Vagina (tissue), 2 donors: ENCODE measurements at regions not wholly inside any gene's neighbourhood (a gene's known extent, or its start where the extent isn't known, plus 50 kb on each side); places are given as distances from the start of the nearest gene placed in this dataset.
A peak's percentile ranks its signal among the peaks of the same experiment; 100 is the strongest.

ENCODE experiments used
- DNase-seq, 2 donors: peaks; one replicate each; pipeline ENCODE4 v3.0.0-alpha.2; 2017; ENCODE audit errors: extremely low spot score in 2 of 2
- H3K27ac ChIP-seq: fragments of 200-600 bp; sonication (generic); one replicate; pipeline ENCODE4 v1.5.1; 2019
- H3K27me3 ChIP-seq: fragments of 200-600 bp; sonication (generic); one replicate; pipeline ENCODE4 v1.5.1; 2019
- H3K36me3 ChIP-seq, 2 donors: fragments of 200-600 bp; sonication (generic); one replicate each; pipeline ENCODE4 v1.5.1; 2017 to 2019
- H3K4me1 ChIP-seq: fragments of 200-600 bp; sonication (generic); one replicate; pipeline ENCODE4 v1.5.1; 2019
- H3K4me3 ChIP-seq, 2 donors: fragments of 200-600 bp; sonication (generic); 1 replicate in 1 of 2; 2 replicates in 1 of 2; pipeline ENCODE4 v1.5.1; 2016 to 2019
- H3K9me3 ChIP-seq: fragments of 200-600 bp; sonication (generic); one replicate; pipeline ENCODE4 v1.5.1; 2019
- CTCF ChIP-seq, 3 experiments: fragments of 450-650 bp in 2 of 3; fragments of 200-600 bp in 1 of 3; sonication (generic) in 1 of 3; IDR thresholded peaks; one replicate each; pipeline ENCODE4 v1.5.1; 2017 to 2019; ENCODE audit warnings: antibody characterized with exemption in 3 of 3, mild to moderate bottlenecking in 2 of 3, moderate library complexity in 2 of 3
- POLR2A ChIP-seq, 2 donors: fragments of 450-650 bp; IDR thresholded peaks; one replicate each; pipeline ENCODE4 v1.6.1; 2017; ENCODE audit warnings: antibody characterized with exemption in 2 of 2, mild to moderate bottlenecking in 2 of 2, moderate library complexity in 2 of 2
- POLR2AphosphoS5 ChIP-seq, 2 donors: sonication (generic); formaldehyde crosslinking; IDR thresholded peaks; one replicate each; pipeline ENCODE4 v1.9.0; 2017; ENCODE audit warnings: antibody characterized with exemption in 2 of 2, mild to moderate bottlenecking in 2 of 2, low read depth in 1 of 2; ENCODE audit not compliant: insufficient read depth in 1 of 2
- intact Hi-C: fragments of 100-400 bp; cut with DNase I; formaldehyde crosslinking; loops from one replicate; pipeline ENCODE4 v1.15.1; 2023

- no peak for DNase-seq
- Histone ChIP-seq H3K27ac (no peak overlapping the region), H3K27me3 (no peaks in the 10 kb centered on the region), H3K4me3 (no peak overlapping the region), H3K36me3 (no peaks in the 10 kb centered on the region), H3K9me3 (no peaks in the 10 kb centered on the region), H3K4me1 (no peaks in the 10 kb centered on the region)
- TF ChIP-seq POLR2A (IDR thresholded peaks at IDR 0.05) (no peak), CTCF (IDR thresholded peaks at IDR 0.05) (no peak), POLR2AphosphoS5 (IDR thresholded peaks at IDR 0.05; ENCODE audit: insufficient read depth in 1 of 2, low read depth in 1 of 2) (no peak)
- intact Hi-C loops, result no loop called here
Observed at GRCh38 chr22:47883757-47884156, 1121.3 kb downstream of the TBC1D22A start.

- intact Hi-C loops, result no loop called here
- Histone ChIP-seq H3K9me3 (no peaks in the 10 kb centered on the region), H3K27ac (no peak overlapping the region), H3K4me3 (no peak overlapping the region), H3K36me3 (no peaks in the 10 kb centered on the region), H3K27me3 (no peaks in the 10 kb centered on the region), H3K4me1 (no peaks in the 10 kb centered on the region)
- DNase-seq, result no peak
- TF ChIP-seq POLR2AphosphoS5 (IDR thresholded peaks at IDR 0.05; ENCODE audit: insufficient read depth in 1 of 2, low read depth in 1 of 2), result no peak
Observed at GRCh38 chr22:47879346-47879745, 1116.9 kb downstream of the TBC1D22A start.

- H3K4me3 ChIP-seq, result no peak overlapping the region
- no peaks in the 10 kb centered on the region for H3K9me3 ChIP-seq
- TF ChIP-seq CTCF (IDR thresholded peaks at IDR 0.05) (no peak), POLR2AphosphoS5 (IDR thresholded peaks at IDR 0.05; ENCODE audit: insufficient read depth in 1 of 2, low read depth in 1 of 2) (no peak), POLR2A (IDR thresholded peaks at IDR 0.05) (no peak)
- no peak overlapping the region for H3K27ac ChIP-seq
- H3K27me3 ChIP-seq, result no peaks in the 10 kb centered on the region
- no peak for DNase-seq
- no peaks in the 10 kb centered on the region for H3K4me1 ChIP-seq
- H3K36me3 ChIP-seq, result no peaks in the 10 kb centered on the region
- intact Hi-C loops, result no loop called here
Observed at GRCh38 chr22:47878460-47878859, 1116.0 kb downstream of the TBC1D22A start.

DNA sequence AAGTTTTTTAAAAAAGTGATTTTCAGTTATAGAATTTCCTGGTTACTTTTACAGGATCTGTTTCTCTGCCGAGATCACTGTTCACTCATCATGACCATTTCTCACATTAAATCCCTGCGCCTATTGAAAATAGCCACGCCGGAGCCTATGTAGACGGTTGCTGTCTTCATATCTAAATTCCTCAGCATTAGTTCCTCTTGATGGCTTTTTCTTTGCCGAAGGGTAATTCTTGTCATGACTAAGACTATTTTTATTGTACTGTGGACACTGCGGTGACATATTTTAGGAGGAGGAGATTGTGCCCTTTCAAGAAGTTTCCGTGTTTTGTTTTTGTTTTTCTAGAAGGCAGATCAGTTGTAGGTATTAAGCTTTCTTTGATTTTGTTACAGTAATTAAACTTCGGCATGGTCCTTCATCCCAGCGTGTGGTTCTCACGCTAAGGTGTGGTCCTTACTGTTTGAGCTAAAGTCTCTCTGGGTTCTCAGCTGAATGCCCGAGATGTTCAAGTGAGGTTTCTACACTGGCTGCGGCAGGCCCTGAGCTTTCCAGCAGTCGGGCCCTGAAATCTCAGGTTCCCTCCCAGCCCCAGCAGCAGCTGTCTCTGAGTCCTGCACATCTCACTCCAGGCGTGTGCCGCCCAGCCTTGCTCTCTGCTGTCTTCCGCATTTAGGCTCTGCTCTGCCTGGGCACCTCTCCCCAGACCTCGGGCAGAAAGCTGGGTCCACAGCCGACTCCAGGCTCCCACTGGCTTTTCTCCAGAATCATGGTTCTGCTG, 1110.5 kb downstream of the TBC1D22A start:
- Histone ChIP-seq H3K9me3 (no peaks in the 10 kb centered on the region), H3K4me1 (no peaks in the 10 kb centered on the region), H3K4me3 (no peak overlapping the region), H3K27me3 (no peaks in the 10 kb centered on the region), H3K36me3 (no peaks in the 10 kb centered on the region), H3K27ac (no peak overlapping the region)
- DNase-seq, result peak in 1 of 2 donors; percentile 52
- intact Hi-C loops, result no loop called here
- no peak for TF ChIP-seq POLR2AphosphoS5 (IDR thresholded peaks at IDR 0.05; ENCODE audit: insufficient read depth in 1 of 2, low read depth in 1 of 2)
- TF ChIP-seq POLR2A (IDR thresholded peaks at IDR 0.05), result no peak
- no peak for TF ChIP-seq CTCF (IDR thresholded peaks at IDR 0.05)

DNA sequence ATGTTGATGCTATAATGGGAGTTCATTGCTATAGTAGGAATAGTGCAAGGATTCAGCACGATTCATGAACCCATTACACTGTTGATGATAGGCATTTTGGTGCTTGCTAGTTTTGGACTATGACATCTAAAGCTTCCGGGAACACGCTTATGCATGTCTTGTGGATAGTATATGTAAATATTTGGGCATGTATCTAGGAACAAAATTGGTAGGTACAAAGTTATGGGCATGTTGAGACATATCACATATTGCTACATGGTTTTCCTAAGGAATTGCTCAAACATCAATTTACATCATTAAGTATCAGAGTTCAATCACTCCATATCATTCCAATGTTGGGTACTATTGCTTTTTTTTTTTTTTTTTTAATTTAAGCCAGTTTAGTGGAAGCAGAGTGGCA, 1103.2 kb downstream of the TBC1D22A start:
- DNase-seq, result no peak

More for the DNA sequence above, 1103.2 kb downstream of the TBC1D22A start:
- no peaks in the 10 kb centered on the region for H3K36me3 ChIP-seq
- intact Hi-C loops, result no loop called here
- H3K9me3 ChIP-seq, result no peaks in the 10 kb centered on the region
- H3K4me1 ChIP-seq, result no peaks in the 10 kb centered on the region
- H3K27ac ChIP-seq, result no peak overlapping the region
- no peaks in the 10 kb centered on the region for H3K27me3 ChIP-seq
- H3K4me3 ChIP-seq, result no peak overlapping the region
- TF ChIP-seq POLR2A (IDR thresholded peaks at IDR 0.05) (no peak), CTCF (IDR thresholded peaks at IDR 0.05) (no peak), POLR2AphosphoS5 (IDR thresholded peaks at IDR 0.05; ENCODE audit: insufficient read depth in 1 of 2, low read depth in 1 of 2) (no peak)
